GM12872 (cell line): ENCODE measurements at regions not wholly inside any gene's neighbourhood (a gene's known extent, or its start where the extent isn't known, plus 50 kb on each side); places are given as distances from the start of the nearest gene placed in this dataset.
A peak's percentile ranks its signal among the peaks of the same experiment; 100 is the strongest.

Source experiments
- CTCF ChIP-seq: IDR thresholded peaks from 3 replicates; pipeline ENCODE4 v1.5.1; 2011; ENCODE audit warnings: low read depth, mild to moderate bottlenecking, low read length, moderate library complexity; ENCODE audit not compliant: insufficient read depth

DNA sequence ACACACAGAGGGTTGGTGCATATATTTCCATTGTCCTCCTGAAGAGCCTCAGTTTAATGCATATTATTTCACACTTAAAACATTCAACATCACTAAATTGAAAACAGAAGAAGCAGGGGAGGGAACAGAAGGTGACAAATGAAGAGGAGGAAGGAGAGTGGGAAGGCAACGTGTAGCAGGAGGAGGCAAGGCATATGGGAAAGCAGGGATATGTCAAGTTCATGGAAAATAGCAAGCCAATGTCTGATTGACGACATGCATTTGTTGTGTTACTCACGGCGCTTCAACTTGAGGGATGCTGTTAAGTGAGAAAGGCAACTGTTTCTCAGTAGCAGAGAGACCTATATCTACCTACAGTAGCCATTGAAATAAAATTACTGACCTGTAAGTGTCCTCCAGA is 154.5 kb downstream of the NSUN3 start:
- no peak for TF ChIP-seq CTCF

DNA sequence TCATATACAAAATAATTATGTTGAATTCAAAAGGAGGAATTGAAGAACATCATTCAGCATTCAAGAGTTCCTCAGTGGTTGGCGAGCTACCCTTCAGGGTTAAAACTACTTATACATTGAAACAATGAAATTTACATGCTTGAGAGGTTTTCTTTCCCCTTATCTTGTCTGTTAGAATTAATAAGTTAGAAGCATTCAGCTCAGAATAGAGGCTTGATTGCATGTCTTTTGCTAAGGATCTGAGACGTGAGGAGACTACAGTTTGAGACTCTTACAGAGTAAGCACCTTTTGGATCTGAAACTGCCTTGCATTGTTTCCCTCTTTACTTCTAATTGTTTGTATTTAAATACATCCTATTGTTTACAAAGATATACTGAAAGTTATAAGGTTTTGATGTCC is 157.6 kb downstream of the NSUN3 start:
- no peak for TF ChIP-seq CTCF

DNA sequence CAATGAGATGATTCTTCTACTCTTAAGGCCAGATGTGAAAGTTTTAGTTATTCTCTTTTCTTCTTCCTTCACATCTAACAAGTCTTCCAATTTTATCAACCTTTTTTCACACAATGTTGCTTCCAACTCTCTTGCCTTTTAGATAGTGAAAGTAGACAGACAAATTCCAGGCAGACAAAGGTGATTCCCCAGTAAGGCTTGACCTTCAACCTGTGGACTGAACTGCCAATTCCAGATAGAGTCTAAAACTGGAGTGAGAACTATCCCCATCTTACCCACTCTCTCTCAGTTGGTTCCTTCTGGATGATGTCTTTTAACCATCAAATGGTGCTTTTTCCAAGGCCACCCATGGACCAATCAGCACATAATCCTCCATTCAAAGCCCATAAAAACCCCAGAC is 159.0 kb downstream of the NSUN3 start:
- TF ChIP-seq CTCF, result no peak

DNA sequence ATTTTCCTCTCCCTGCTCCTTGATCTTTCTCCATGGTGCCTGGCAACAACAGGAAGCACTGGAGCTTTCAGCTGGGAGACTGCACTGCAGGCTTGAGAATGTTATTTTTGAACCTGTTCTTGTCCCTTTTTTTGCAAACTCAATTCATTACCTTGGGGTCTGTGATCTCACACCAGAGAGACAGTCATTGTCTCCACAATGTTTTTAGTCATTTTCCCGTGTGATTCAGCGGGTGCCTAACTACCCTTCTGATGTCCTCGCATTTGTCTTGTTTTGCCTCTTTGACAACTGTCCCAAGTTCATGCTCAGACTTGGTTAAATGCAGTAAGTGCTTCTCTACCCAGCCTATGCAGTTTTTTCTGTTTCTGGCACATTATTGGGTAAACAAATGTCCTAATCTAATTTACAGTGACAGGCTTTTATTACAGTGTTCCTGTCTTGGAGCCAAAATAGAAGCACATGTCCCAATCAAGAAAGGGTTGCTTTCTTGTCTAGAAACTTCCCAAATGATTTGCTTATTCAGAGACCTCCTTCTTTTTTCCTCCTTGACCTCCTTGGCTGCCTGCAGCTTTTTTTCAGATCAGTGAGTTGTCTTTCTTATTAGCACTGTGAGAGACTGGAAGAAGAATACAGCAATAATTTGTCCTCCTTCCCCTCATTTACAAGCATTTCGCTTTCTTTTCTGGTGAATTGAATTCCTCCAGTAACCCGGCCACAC is 162.4 kb downstream of the NSUN3 start:
- TF ChIP-seq CTCF, result no peak

- no peak for TF ChIP-seq CTCF
Measured at GRCh38 chr3:94226078-94226477, 163.2 kb downstream of the NSUN3 start.

- TF ChIP-seq CTCF, result no peak
Measured at GRCh38 chr3:94232921-94233320, 170.1 kb downstream of the NSUN3 start.

DNA sequence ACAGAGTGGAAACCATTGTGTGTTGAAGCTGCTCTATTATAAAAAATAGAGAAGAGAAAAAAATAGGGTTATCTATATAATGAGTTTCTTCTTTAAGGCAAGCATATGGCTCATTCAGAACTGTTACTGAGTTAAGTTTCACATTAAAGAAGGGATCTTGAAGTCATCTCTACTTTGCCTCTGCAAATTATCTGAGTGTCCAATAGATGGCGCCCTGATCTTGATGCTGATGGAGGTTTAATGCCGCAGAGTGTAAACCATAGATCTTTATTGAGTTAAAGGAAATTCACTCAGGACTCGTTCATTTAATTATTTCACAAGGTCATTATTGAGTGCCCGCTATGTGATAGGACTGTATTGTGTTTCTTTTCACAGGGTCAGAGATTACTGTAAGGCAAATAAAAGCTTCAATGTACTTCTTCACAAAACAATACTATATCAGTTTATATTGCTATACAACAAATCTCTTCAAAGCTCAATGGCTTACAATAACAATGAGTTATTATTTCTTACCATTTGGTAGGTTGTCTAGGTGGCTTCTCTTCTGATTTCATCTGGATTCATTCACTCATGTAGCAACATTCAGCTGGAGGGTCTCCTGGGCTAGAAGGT is 171.4 kb downstream of the NSUN3 start:
- peak; percentile 48 for TF ChIP-seq CTCF

DNA sequence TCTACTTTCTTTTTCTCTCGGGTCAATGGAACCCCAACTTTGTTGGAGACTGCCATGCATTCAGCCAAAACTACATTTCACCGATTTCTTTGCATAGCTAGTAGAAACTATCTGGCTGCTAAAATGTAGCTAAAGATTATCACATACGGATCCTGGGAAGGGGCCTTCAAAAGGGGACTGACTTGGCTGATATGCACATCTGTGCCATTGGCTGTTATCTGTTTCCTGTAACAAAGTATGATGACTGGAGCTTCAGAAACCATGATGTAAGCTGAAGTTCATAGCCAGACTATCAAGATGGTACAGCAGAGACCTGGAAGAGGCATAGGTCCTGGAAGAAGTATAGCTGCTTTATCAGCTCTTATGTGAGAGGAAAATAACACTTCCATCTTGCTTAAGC is 179.1 kb downstream of the NSUN3 start:
- no peak for TF ChIP-seq CTCF
